ENCODE measurements at regions not wholly inside any gene's neighbourhood (a gene's known extent, or its start where the extent isn't known, plus 50 kb on each side); places are given as distances from the start of the nearest gene placed in this dataset.

DNA sequence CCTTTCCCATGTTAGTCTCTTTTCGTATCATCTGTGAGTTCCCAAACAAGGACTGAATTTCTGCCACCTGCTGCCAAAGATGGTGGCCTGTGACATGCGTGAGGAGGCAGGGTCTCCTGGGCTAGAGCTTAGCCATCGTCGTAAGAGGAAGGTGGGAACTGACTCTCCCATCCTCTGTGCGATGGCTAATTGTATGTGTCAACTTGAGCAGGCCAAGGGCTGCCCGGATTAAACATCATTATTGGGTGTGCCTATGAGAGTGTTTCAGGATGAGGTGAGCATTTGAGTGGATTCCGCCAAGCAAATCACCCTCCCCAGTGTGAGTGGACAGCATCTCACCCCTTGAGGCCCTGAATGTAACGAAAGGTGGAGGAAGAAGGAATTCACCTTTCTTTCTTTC, 220.7 kb upstream of the DIO3 start:
- no peak overlapping the region for H3K4me3 ChIP-seq (ENCODE audit: low read depth, low read length)
- no peak for DNase-seq (ENCODE audit: low read depth)

DNA sequence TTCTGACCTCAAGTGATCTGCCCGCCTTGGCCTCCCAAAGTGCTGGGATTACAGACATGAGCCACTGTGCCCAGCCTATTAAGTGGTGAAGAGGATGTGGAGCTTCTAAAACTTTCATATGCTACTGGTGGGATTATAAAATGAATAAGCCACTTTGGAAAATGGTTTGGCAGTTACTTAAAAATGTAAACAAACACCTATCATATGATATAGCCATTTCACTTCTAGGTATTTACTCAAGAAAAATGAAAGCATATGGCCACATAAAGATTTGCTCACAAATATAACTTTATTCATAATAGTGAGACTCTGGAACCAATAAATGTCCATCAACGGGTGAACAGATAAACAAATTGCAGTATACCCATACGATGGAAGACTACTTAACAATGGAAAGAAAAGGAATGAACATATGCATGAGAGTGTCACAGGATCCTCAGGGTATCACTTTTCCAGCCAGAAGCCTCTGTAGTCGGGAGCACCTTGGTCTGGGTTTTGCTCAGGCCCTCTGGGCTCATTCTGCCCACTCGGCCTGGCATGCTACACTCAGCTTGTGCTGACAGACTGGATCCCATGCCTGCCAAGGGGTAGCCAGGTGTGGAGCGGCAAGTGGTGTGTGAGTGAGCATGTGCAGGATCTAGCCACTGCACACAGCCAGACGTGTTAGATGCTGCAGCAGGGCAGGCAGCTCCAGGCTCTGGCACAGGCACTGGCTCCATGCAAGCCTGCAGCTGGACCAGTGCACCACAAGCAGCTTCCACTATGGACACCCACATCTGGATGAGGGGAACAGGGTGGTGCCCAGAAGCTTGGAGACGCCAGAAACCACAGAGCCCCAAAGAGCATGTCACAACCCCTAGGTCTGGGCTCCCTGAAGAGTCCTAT, 213.2 kb upstream of the DIO3 start:
- no peak for DNase-seq (ENCODE audit: low read depth)
- no peak overlapping the region for H3K4me3 ChIP-seq (ENCODE audit: low read depth, low read length)

DNA sequence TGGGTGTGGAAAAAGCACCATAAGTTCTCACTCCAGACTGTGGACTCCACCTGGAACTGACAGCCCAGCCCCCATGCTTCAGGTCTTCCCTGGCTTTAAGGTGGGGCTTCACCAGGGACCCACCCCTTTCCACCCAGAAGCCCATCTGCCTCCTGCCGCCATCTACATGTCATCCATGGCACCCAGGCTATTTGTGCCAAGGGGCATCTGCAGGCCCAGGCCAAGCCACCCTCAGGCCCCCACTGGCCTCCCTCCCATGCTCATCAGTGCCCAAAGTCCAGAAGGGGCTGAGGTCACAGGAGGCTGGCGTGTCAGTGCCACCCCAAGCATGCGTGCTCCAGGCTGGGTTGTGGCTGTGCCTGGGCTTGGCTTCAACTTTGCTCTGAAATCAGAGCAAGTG, 212.2 kb upstream of the DIO3 start:
- DNase-seq (ENCODE audit: low read depth) = no peak

DNA sequence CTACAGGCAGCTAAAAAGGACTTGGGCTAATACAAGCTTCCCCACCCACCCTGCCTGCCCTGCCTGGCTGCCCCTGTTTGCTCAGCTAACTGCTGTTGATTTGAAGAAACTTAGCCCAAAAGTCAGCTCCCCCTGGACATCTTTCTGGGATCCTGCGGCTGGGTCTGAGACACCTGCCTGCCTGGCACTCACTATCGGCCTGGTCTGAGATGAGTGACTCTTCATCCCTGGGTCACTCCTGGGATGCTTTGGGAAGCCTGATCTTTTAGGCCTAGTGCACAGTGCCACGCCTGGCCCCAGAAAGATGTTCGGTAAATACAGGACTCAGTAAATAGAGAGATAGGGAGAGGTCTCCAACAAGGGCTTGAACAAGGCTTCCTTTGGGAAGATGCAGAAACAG, 211.3 kb upstream of the DIO3 start:
- no peak for DNase-seq (ENCODE audit: low read depth)

More for the DNA sequence above, 212.2 kb upstream of the DIO3 start:
- no peak overlapping the region for H3K4me3 ChIP-seq (ENCODE audit: low read depth, low read length)

DNA sequence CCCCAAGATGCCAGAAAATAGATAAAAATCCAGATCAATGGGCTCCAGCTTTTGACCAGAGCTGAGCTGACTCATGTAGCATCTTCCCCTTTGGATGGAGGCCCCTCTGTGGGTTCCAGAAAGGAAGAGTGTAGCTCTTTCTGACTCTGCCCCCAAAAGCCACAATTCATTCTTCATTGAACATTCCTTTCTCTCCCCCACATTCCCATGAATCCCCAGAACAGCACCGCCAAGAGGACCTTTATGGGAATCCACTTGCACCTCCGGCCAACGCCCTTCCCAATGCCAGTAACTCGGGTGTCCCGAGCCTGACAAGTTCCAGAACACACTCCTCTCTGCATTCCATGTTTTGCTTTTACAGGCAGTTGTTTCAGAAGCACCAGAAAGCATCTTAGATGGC, 210.6 kb upstream of the DIO3 start:
- no peak for DNase-seq (ENCODE audit: low read depth)

More for the DNA sequence above, 211.3 kb upstream of the DIO3 start:
- no peak overlapping the region for H3K4me3 ChIP-seq (ENCODE audit: low read depth, low read length)

DNA sequence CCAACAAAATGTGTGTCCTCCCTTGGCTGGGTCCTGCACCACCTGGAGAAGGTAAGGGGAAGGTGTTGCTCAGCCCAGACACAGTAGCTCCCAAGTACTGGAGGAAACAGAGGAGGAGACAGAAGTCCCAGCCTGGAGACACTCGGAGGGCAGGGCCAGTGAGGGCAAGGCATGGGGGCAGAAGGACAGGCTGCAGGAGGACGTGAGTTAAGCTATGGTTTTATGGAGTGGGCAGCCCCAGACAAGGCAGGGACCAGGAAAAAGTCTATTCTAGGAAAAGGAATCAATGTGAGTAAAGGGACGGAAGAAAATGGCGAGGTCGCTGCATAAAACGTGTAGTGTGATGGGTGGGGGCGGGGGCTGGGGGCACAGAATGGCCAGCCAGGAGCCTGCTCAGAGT, 210.1 kb upstream of the DIO3 start:
- no peak overlapping the region for H3K4me3 ChIP-seq (ENCODE audit: low read depth, low read length)
- DNase-seq (ENCODE audit: low read depth) = no peak

More for the DNA sequence above, 210.6 kb upstream of the DIO3 start:
- H3K4me3 ChIP-seq (ENCODE audit: low read depth, low read length) = no peak overlapping the region

DNA sequence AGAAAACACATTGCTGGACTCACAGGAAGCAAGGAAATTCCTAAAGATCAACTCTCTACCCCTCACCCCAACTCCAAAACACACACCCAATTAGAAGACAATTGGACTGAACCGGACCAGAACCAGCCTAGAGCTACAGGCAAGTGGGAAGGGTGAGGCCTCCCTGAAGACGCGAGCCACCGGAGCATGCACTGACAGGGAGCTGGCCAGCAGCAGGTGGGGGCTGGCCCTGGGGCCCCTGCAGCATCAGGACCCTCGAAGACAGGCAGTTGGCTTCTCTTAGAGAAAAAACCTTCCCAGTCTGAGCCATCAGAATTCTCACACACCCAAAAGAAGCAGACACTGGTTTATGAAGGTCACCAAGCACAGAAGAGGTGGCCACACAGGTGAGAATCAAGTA, 209.5 kb upstream of the DIO3 start:
- no peak for DNase-seq (ENCODE audit: low read depth)
- no peak overlapping the region for H3K4me3 ChIP-seq (ENCODE audit: low read depth, low read length)

DNA sequence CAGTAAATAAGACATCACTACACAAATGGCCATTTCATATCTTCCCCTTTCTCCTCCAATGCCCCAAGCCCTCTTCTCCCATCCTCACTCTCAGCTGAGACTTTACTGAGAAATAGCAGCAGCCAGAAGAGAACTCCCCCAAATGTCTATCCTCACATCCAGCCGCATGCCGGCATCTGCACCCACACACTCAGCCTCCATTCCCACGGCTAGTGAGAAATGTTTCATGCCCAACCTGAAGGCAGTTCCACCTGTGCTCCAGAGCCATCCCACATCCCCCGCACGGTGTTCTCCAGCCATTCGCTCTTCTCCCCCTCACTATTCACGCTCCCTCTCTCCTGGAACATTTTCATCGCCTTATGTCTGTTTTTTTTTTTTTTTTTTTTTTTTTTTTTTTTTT, 208.7 kb upstream of the DIO3 start:
- no peak for DNase-seq (ENCODE audit: low read depth)
- H3K4me3 ChIP-seq (ENCODE audit: low read depth, low read length) = no peak overlapping the region

DNA sequence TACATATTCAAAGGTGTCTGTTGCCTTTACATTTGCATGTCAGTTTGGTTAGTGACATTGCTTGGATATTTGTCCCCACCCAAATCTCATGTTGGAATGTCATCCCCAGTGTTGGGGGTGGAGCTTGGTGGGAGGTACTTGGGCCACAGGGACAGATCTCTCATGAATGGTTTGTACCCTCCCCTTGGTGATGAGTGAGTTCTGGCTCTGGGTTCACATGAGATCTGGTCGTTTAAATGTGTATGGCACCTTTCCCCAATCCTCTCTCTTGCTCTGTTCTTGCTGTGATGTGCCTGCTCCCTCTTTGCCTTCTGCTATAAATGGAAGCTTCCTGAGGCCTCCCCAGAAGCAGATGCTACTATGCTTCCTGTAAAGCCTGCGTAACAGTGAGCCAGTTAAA, 207.9 kb upstream of the DIO3 start:
- no peak for DNase-seq (ENCODE audit: low read depth)
- no peak overlapping the region for H3K4me3 ChIP-seq (ENCODE audit: low read depth, low read length)

DNA sequence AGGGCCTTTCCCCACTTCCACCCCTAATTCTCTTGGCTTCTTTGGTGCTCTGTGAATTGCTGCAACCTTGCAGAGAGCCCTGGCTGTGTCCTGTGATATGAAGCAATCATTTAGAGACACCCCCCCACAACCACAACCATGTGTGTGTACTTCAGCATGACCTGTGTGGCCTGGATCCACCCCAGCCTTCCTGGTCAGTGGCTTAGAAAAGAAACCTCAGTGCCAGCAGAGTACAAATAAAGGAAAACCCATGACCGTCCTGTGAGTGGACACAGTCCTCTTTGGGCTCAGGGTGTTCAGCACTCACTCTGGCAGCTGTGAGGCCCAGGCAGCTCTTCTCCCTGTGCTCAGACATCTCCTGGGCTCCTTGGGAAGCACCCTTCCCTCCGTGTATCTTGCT, 206.6 kb upstream of the DIO3 start:
- DNase-seq (ENCODE audit: low read depth) = no peak
- H3K4me3 ChIP-seq (ENCODE audit: low read depth, low read length) = no peak overlapping the region

DNA sequence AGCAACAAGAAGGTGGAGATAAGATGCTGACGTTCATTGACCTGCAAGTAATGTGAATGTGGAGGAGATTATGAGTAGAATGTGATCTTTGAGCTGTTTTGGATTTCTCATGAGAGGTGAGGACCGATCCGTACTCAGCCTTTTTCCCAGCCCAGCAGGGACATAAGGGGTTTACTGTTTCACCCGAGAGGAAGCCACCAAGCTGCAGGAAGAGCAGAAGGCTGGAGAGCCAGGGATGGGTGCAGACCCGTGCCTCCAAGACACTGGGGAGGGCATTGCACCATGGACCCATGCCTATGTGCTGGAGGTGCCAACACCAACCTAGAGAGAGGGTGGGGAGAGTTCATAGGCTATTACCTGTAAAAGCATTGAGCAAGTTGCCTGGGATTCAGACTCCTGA, 206.0 kb upstream of the DIO3 start:
- DNase-seq (ENCODE audit: low read depth) = no peak

DNA sequence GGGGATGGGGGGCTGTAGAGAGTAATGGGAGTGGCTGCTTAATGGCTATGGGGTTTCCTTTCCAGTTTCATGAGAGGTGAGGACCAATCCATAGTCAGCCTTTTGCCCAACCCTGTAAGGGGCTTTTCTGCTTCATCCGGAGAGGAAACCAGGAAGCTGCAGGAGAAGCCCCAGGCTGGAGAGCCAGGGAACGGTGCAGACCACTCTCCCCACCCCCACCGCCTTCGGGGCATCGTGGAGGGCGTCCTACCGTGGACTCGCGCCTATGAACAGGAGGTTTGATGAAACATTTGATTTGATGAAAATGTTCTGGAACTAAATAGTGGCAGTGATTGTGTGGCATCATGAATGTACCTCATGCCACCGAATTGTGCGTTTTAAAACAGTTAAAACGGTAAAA, 204.3 kb upstream of the DIO3 start:
- no peak for DNase-seq (ENCODE audit: low read depth)
- no peak overlapping the region for H3K4me3 ChIP-seq (ENCODE audit: low read depth, low read length)

More for the DNA sequence above, 206.0 kb upstream of the DIO3 start:
- no peak overlapping the region for H3K4me3 ChIP-seq (ENCODE audit: low read depth, low read length)

DNA sequence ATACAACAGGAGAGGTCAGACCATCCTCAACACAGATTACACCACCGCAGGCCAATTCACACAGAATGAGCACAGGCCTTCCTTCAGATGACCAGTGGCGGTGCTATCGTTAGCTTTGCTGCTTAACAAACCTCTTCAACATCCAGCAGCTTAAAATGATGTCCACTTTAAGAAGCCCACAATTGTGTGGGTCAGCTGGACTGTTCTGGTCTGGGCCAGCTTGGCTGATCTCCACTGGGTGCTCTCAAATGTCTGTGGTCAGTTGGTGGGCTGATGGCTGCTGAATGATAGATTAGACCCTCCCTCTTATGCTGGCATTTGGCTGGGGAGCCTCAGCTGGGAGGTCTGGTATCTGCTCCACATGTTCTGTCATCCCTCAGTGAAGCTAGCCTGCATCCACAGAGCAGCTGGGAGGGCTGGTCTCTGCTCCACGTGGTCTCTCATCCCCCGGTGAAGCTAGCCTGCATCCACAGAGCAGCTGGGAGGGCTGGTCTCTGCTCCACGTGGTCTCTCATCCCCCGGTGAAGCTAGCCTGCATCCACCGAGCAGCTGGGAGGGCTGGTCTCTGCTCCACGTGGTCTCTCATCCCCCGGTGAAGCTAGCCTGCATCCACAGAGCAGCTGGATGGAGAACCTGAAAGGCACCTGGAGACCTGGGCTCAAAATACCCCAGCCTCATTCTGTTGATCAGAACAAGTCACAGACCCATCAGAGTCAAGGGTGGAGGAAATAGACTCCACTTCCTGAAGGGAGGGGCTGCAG, 203.6 kb upstream of the DIO3 start:
- DNase-seq (ENCODE audit: low read depth) = no peak
- no peak overlapping the region for H3K4me3 ChIP-seq (ENCODE audit: low read depth, low read length)

DNA sequence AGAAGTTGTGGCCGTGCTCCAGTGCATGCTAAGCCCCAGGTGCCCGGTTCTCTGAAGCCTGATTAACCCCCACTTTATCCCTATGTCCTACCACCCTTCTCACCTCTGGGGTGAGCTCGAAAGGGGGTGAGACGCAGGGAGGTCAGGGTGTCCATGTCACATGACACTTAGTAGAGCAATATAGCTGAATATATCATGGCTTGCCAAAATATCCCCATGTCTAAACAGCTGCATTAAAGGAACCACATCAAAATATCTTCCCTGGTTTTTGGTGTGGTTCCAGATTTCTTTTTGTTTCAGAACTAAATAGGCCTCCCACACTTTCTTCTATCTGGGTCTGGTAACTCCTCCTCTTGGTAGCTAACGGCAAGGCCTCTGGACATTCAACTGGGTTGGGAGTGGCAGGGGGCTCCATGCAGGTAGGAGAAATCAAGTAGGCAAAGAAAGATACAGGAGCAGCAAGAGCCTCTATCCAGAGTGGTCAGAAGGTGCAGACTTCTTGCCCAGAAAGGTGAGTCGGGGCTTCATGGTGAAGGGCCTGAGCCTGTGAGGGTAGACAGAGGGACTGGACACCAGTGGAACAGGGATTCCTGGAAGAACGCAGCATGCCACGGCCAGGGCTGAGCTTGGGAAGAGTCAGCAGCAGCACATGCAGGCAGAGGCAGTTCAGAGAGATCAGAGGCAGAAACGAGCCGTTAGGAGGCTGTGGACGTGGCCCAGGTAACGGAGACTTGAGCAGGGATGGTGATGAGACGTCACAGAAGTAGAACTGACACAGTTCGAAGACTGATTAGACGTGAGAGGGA, 202.8 kb upstream of the DIO3 start:
- DNase-seq (ENCODE audit: low read depth) = no peak
- H3K4me3 ChIP-seq (ENCODE audit: low read depth, low read length) = no peak overlapping the region

DNA sequence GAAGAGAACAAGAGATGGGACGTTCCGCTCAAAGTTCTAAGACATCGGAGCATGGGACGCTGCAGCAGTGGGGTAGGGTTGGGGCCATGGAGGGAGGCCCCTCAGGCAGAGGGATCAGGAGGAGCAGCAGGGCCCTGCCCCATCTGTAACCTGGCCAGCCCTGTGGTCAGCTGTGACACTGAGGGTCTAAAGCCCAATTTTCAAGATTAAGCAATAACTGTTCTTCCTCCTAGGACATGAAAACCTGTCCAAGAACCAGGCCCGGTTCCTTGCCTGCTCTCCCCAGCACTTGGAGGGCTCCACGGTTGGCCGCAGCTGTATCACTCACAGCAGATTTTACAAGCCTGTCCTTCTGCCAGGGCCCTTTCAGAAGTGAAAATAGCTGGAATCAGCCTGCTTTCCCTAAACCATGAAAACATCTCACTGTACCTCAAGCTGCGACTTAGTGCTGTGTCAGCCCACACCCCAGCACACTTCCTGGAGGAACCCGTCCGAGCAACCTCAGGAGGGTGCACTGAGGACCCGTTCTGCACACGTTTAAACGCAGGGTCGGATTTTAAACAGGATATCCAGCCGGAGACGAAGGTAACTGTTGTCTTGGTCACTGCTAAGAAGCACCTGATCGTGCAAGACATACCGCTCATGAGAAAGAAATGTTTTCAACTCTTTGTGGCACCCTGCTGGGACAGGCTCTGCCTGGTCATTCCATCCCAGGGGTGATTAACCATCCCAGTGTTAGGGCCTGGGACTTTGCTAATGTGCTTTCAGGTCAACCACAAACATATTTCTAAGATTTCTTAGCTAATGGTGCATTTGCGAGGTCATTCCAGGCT, 201.9 kb upstream of the DIO3 start:
- no peak for DNase-seq (ENCODE audit: low read depth)

DNA sequence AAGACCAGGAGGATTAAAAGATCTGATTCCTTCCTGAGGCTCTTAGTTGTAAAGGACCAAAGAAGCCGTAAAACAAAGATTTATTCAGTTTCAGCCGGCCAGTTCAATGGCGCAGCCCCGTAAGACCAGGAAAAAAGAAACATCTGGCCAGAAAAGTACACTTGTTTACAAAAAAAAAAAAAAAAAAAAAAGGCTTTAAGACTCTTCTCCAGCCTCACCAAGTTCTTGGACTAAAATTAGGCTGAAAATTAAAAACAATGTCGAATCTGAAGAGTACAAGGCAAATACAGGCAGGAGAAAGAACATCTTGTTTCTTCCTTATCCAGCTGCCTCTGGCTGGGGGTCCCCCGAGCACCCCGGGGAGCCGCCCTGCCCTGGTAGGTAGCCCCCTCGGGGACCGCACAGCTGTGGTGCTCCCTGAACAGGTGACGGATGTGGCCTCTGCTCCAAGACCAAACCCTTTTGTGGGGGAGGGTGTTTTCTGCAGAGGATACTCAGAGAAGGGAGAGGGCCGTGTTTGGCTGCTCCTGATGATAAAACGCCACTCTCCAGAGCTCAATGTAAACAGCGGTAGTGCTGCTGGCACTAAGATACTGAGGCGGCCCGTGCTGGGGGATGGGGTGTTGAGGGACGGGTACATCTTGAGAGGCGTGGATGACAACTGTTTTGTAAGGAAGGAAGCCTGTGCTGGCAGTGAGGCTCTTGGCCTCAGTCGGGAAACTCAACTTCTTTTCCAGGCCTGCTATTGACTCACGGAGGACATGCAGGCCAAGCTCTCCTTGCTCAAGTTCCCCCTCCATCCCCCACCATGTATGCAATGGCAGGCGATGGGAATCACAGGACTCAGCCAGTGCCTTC, 201.0 kb upstream of the DIO3 start:
- DNase-seq (ENCODE audit: low read depth) = no peak
- no peak overlapping the region for H3K4me3 ChIP-seq (ENCODE audit: low read depth, low read length)

More for the DNA sequence above, 201.9 kb upstream of the DIO3 start:
- H3K4me3 ChIP-seq (ENCODE audit: low read depth, low read length) = no peak overlapping the region

DNA sequence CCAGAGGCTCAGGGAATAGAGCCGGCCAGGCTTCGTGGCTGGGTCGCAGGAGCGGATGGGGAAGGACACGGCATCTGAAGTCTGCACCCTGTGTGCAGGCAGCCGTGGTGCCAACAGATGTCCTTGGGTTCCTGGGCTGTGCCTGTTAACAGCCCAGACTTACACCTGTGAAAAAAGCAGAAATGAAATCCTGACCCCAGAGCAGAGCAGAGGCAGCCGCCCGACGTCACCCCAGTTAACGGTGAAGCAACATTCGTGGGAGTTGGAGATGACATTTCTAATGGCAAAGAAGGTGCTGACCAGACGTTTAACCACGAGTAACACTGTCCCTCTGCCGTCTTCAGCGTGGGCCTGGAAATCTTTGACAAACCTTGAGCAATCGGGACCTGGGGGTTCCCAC, 200.3 kb upstream of the DIO3 start:
- no peak for DNase-seq (ENCODE audit: low read depth)
- H3K4me3 ChIP-seq (ENCODE audit: low read depth, low read length) = no peak overlapping the region

All from skeletal muscle cell (primary cell).